Adrenal gland (tissue), 9 donors: ENCODE measurements at regions not wholly inside any gene's neighbourhood (a gene's known extent, or its start where the extent isn't known, plus 50 kb on each side); places are given as distances from the start of the nearest gene placed in this dataset.
A peak's percentile ranks its signal among the peaks of the same experiment; 100 is the strongest.

Experiments
- DNase-seq, 7 donors: peaks; one replicate each; pipeline ENCODE4 v3.0.0-alpha.2; 2019 to 2020
- H3K27ac ChIP-seq, 5 donors: fragments of 200-600 bp; sonication (generic) in 4 of 5; 1 replicate in 3 of 5; 2 replicates in 2 of 5; pipeline versions ENCODE4 v1.5.1 to v1.8.0; 2016 to 2020; ENCODE audit warnings: mild to moderate bottlenecking in 1 of 5
- H3K27me3 ChIP-seq: fragments of 200-600 bp; 2 replicates; pipeline ENCODE4 v1.8.0; 2021
- H3K36me3 ChIP-seq, 2 donors: fragments of 200-600 bp; replicated peaks in 1 of 2; 1 replicate in 1 of 2; 2 replicates in 1 of 2; pipeline versions ENCODE4 v1.5.1 to v1.8.0; 2018 to 2022
- H3K4me1 ChIP-seq, 2 donors: fragments of 200-600 bp; replicated peaks in 1 of 2; 1 replicate in 1 of 2; 2 replicates in 1 of 2; pipeline versions ENCODE4 v1.5.1 to v1.8.0; 2018 to 2021
- H3K4me3 ChIP-seq, 4 donors: fragments of 200-600 bp; sonication (generic) in 3 of 4; one replicate each; pipeline ENCODE4 v1.5.1; 2016 to 2018
- H3K9me3 ChIP-seq, 3 donors: fragments of 200-600 bp; sonication (generic) in 1 of 3; replicated peaks in 1 of 3; 1 replicate in 2 of 3; 2 replicates in 1 of 3; pipeline versions ENCODE4 v1.5.1 to v1.8.0; 2016 to 2021
- POLR2A ChIP-seq, 2 donors: fragments of 450-650 bp; IDR thresholded peaks; one replicate each; pipeline ENCODE4 v1.6.1; 2017; ENCODE audit warnings: antibody characterized with exemption in 2 of 2, mild to moderate bottlenecking in 2 of 2, moderate library complexity in 1 of 2
- WGBS, 4 donors: extraction: QIAGEN DNeasy Blood & Tissue Kit in 2 of 4; methylation state at CpG; one replicate each; pipeline versions ENCODE4 v1.1.5 to v1.1.7; 2013 to 2017; 5-methylcytosine and 5-hydroxymethylcytosine counted together
- intact Hi-C, 2 donors: fragments of 100-400 bp; cut with DNase I; formaldehyde crosslinking; loops; one replicate each; pipeline versions ENCODE4 v1.14.1 to v1.15.0; 2022 to 2023
- TF ChIP-seq, protein P1 (sequence below), 6 experiments: fragments of 450-650 bp in 4 of 6; fragments of 200-600 bp in 2 of 6; sonication (generic) in 1 of 6; IDR thresholded peaks; 1 replicate in 5 of 6; 2 replicates in 1 of 6; pipeline versions ENCODE4 v1.5.1 to v1.8.0; 2016 to 2021; ENCODE audit warnings: antibody characterized with exemption in 6 of 6, mild to moderate bottlenecking in 2 of 6, moderate library complexity in 1 of 6
- donor health status: healthy with polysubstance abuse.
- donor health status: Bipolar disorder and iron deficiency.
- donor health status: DM: yes; HTN: yes; CAD: no.
- donor health status: DM: no; HTN: no; CAD: no.
- donor health status: DM: no; HTN: no; CAD: no.

DNA sequence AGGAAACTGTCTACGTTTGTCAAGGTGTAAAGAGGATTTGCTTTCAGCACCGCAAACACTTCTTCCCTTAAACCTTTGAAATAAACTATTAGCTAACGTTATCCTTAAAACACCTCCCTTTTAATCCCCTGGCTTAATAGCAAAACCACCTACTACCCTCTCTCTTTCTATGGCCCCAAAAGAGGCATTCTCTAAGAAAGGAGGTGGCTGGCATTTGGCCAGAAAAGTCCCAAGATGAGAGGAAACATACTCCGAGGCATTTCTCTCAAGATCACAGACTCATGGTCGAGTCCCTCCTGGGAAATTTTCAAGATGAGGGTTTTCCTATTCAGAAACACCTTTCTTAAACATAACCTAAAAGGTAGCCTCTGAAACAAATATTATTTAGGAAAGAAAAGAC lies 60.6 kb upstream of the VCX3B start:
- H3K4me1 ChIP-seq = no peaks in the 10 kb centered on the region
- H3K36me3 ChIP-seq = no peaks in the 10 kb centered on the region
- H3K4me3 ChIP-seq = no peak overlapping the region
- no peak for TF ChIP-seq POLR2A (IDR thresholded peaks at IDR 0.05)
- TF ChIP-seq, protein P1, sequence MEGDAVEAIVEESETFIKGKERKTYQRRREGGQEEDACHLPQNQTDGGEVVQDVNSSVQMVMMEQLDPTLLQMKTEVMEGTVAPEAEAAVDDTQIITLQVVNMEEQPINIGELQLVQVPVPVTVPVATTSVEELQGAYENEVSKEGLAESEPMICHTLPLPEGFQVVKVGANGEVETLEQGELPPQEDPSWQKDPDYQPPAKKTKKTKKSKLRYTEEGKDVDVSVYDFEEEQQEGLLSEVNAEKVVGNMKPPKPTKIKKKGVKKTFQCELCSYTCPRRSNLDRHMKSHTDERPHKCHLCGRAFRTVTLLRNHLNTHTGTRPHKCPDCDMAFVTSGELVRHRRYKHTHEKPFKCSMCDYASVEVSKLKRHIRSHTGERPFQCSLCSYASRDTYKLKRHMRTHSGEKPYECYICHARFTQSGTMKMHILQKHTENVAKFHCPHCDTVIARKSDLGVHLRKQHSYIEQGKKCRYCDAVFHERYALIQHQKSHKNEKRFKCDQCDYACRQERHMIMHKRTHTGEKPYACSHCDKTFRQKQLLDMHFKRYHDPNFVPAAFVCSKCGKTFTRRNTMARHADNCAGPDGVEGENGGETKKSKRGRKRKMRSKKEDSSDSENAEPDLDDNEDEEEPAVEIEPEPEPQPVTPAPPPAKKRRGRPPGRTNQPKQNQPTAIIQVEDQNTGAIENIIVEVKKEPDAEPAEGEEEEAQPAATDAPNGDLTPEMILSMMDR (IDR thresholded peaks at IDR 0.05) = no peak
- no peaks in the 10 kb centered on the region for H3K9me3 ChIP-seq
- H3K27me3 ChIP-seq = no peaks in the 10 kb centered on the region
- no peak overlapping the region for H3K27ac ChIP-seq
- WGBS, 4 donors = 52 to 68% (median 62%) methylated on average over 5 of the region's 5 CpGs
- intact Hi-C loops = no loop called here
- no peak for DNase-seq

DNA sequence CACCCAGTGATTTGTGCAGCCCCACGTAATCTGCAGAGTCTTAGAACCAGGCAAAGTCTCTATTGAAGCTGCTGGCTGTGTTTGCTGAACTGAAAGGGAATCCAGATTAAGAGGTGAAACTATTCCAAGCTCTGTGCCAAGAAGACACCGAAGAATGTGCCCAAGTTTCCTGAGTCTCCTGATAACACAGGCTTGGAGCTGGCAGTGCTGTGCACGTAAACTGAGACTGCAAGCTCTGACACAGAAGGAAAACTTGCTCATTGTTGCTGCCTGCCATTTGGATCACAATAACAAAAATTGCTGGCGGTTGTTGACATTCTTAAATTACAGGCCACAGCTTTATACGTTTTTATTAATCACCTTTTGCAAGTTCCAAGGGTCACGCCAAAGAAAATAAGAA lies 60.2 kb upstream of the VCX3B start:
- TF ChIP-seq, protein P1 (IDR thresholded peaks at IDR 0.05) = no peak
- TF ChIP-seq POLR2A (IDR thresholded peaks at IDR 0.05) = no peak
- no peaks in the 10 kb centered on the region for H3K27me3 ChIP-seq
- intact Hi-C loops = no loop called here
- H3K36me3 ChIP-seq = no peaks in the 10 kb centered on the region
- no peaks in the 10 kb centered on the region for H3K4me1 ChIP-seq
- 55 to 78% (median 61%) methylated on average over 4 to 6 of the region's 6 CpGs for WGBS, 4 donors
- H3K4me3 ChIP-seq = no peak overlapping the region
- DNase-seq = peak in 2 of 7 donors; percentile 1 to 18
- H3K27ac ChIP-seq = no peak overlapping the region
- H3K9me3 ChIP-seq = no peaks in the 10 kb centered on the region

DNA sequence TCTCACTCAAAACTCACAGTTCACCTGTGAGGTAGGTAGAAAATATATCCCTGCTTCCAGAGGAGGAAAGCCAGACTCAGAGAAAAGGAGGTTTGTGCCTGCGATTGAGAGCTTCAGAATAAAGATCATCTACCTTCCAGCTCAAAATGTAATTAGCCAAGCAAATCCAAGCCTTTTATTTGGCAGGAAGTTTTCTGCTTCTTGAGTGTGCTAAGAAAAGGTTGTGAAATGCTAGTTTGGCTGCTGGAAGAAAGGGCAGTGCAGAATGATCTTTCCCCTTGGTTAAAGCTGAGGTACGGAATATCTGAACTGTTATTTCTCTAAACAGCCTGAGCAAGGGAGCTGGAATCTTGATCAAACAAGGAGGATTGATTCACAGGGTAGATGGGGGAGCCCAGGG lies 59.7 kb upstream of the VCX3B start:
- Histone ChIP-seq H3K9me3 (no peaks in the 10 kb centered on the region), H3K4me3 (no peak overlapping the region), H3K36me3 (no peaks in the 10 kb centered on the region), H3K27ac (no peak overlapping the region), H3K27me3 (no peaks in the 10 kb centered on the region), H3K4me1 (no peaks in the 10 kb centered on the region)
- 51 to 66% (median 56%) methylated on average over 1 to 2 of the region's 2 CpGs for WGBS, 4 donors
- intact Hi-C loops = no loop called here
- no peak for DNase-seq
- TF ChIP-seq, protein P1 (IDR thresholded peaks at IDR 0.05) = no peak
- no peak for TF ChIP-seq POLR2A (IDR thresholded peaks at IDR 0.05)

DNA sequence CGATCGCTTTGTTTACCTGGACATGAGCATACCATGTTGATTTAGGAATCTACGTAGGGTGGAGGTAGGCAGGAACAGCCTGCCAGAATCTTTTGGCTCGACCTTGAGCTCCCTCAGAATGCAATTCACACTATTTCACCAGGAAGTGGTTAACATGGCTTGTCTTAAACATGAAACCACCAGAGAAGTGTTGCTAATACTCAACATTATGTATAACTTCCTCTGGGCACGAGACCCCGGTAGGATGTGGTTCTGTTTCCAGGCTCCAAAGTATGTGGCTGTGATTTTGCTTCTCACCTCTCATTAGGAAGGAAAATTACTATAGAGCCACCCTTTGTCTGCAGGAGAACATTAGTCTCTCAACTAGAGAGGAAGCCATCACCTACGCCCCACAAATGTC lies 59.0 kb upstream of the VCX3B start:
- WGBS, 4 donors = 53 to 68% (median 64%) methylated on average over 7 of the region's 7 CpGs
- Histone ChIP-seq H3K27me3 (no peaks in the 10 kb centered on the region), H3K27ac (no peak overlapping the region), H3K36me3 (no peaks in the 10 kb centered on the region), H3K4me1 (no peaks in the 10 kb centered on the region), H3K9me3 (no peaks in the 10 kb centered on the region), H3K4me3 (no peak overlapping the region)
- intact Hi-C loops = no loop called here
- no peak for DNase-seq
- TF ChIP-seq, protein P1 (IDR thresholded peaks at IDR 0.05) = no peak
- TF ChIP-seq POLR2A (IDR thresholded peaks at IDR 0.05) = no peak
